Activated naive CD4-positive, alpha-beta T cell treated with anti-CD3 and anti-CD28 coated beads for 36 hours (primary cell): ENCODE measurements at regions not wholly inside any gene's neighbourhood (a gene's known extent, or its start where the extent isn't known, plus 50 kb on each side); places are given as distances from the start of the nearest gene placed in this dataset.

Experiments used
- CTCF ChIA-PET: fragments of 350-600 bp; sonication (Branson Sonifier 250); formaldehyde crosslinking; loops from one replicate; lab custom pipeline; 2021; ENCODE audit warnings: antibody characterized with exemption; lab: Charles Lee
- DNase-seq: peaks from one replicate; pipeline ENCODE4 v3.0.0-alpha.2; 2020
- H3K27ac Mint-ChIP-seq: one replicate; pipeline ENCODE4 v1.8.0; 2021; ENCODE audit warnings: mild to moderate bottlenecking, mixed read lengths
- H3K27me3 Mint-ChIP-seq: one replicate; pipeline ENCODE4 v1.8.0; 2021; ENCODE audit warnings: low read depth, mixed read lengths
- H3K36me3 Mint-ChIP-seq: one replicate; pipeline ENCODE4 v1.8.0; 2021; ENCODE audit warnings: low read depth, mixed read lengths
- H3K4me1 Mint-ChIP-seq: one replicate; pipeline ENCODE4 v1.8.0; 2021; ENCODE audit warnings: low read depth, mixed read lengths
- H3K4me3 Mint-ChIP-seq: one replicate; pipeline ENCODE4 v1.8.0; 2021; ENCODE audit warnings: mild to moderate bottlenecking, moderate library complexity, mixed read lengths
- H3K9me3 Mint-ChIP-seq: one replicate; pipeline ENCODE4 v1.8.0; 2021; ENCODE audit warnings: mixed read lengths
- intact Hi-C: fragments of 100-400 bp; cut with micrococcal nuclease; formaldehyde crosslinking; loops from one replicate; pipeline ENCODE4 v1.15.1; 2023

GRCh38 chr3:8282541-8283165 lies 219.0 kb upstream of the LMCD1 start:
- H3K36me3 Mint-ChIP-seq: no peaks in the 10 kb centered on the region
- intact Hi-C loops: no loop called here
- CTCF ChIA-PET: interaction anchor here (1.7 kb wide), 1 partner anchor 43 kb away, joined by 4 read pairs; no protein-coding TSS in a partner anchor
- no peak overlapping the region for H3K27ac Mint-ChIP-seq
- no peak for DNase-seq
- H3K4me1 Mint-ChIP-seq: no peaks in the 10 kb centered on the region
- H3K4me3 Mint-ChIP-seq: no peak overlapping the region
- no peaks in the 10 kb centered on the region for H3K9me3 Mint-ChIP-seq
- H3K27me3 Mint-ChIP-seq: peaks cover 2% of the 10 kb centered on the region

- CTCF ChIA-PET: interaction anchor here (1.7 kb wide), 1 partner anchor 43 kb away, joined by 4 read pairs; no protein-coding TSS in a partner anchor
- DNase-seq: no peak
- H3K4me1 Mint-ChIP-seq: no peaks in the 10 kb centered on the region
- no peaks in the 10 kb centered on the region for H3K36me3 Mint-ChIP-seq
- no peaks in the 10 kb centered on the region for H3K27me3 Mint-ChIP-seq
- H3K4me3 Mint-ChIP-seq: no peak overlapping the region
- H3K27ac Mint-ChIP-seq: no peak overlapping the region
- no peaks in the 10 kb centered on the region for H3K9me3 Mint-ChIP-seq
- intact Hi-C loops: no loop called here
These were observed 218.4 kb upstream of the LMCD1 start for GRCh38 chr3:8283193-8283592.

- Mint-ChIP-seq H3K4me3 (no peak overlapping the region), H3K9me3 (no peaks in the 10 kb centered on the region), H3K36me3 (no peaks in the 10 kb centered on the region), H3K27ac (no peak overlapping the region), H3K27me3 (no peaks in the 10 kb centered on the region), H3K4me1 (no peaks in the 10 kb centered on the region)
- CTCF ChIA-PET: no interaction called here
- DNase-seq: no peak
- intact Hi-C loops: no loop called here
These were observed 215.5 kb upstream of the LMCD1 start for GRCh38 chr3:8286086-8286485.

GRCh38 chr3:8286749-8287148 lies 214.9 kb upstream of the LMCD1 start:
- H3K27ac Mint-ChIP-seq: no peak overlapping the region
- CTCF ChIA-PET: no interaction called here
- no peaks in the 10 kb centered on the region for H3K4me1 Mint-ChIP-seq
- H3K4me3 Mint-ChIP-seq: no peak overlapping the region
- no peaks in the 10 kb centered on the region for H3K27me3 Mint-ChIP-seq
- no peaks in the 10 kb centered on the region for H3K9me3 Mint-ChIP-seq
- DNase-seq: no peak
- H3K36me3 Mint-ChIP-seq: no peaks in the 10 kb centered on the region
- intact Hi-C loops: no loop called here

GRCh38 chr3:8290611-8291010 lies 211.0 kb upstream of the LMCD1 start:
- H3K9me3 Mint-ChIP-seq: no peaks in the 10 kb centered on the region
- no peaks in the 10 kb centered on the region for H3K36me3 Mint-ChIP-seq
- intact Hi-C loops: no loop called here
- H3K4me1 Mint-ChIP-seq: no peaks in the 10 kb centered on the region
- no peaks in the 10 kb centered on the region for H3K27me3 Mint-ChIP-seq
- H3K4me3 Mint-ChIP-seq: no peak overlapping the region
- no peak overlapping the region for H3K27ac Mint-ChIP-seq
- DNase-seq: no peak
- CTCF ChIA-PET: no interaction called here

GRCh38 chr3:8296461-8296860 lies 205.2 kb upstream of the LMCD1 start:
- no peaks in the 10 kb centered on the region for H3K27me3 Mint-ChIP-seq
- no peak overlapping the region for H3K4me3 Mint-ChIP-seq
- H3K4me1 Mint-ChIP-seq: peaks cover under 1% of the 10 kb centered on the region
- no peak for DNase-seq
- H3K27ac Mint-ChIP-seq: no peak overlapping the region
- CTCF ChIA-PET: no interaction called here
- H3K9me3 Mint-ChIP-seq: no peaks in the 10 kb centered on the region
- H3K36me3 Mint-ChIP-seq: no peaks in the 10 kb centered on the region
- intact Hi-C loops: no loop called here

- no peak overlapping the region for H3K27ac Mint-ChIP-seq
- H3K27me3 Mint-ChIP-seq: no peaks in the 10 kb centered on the region
- no peaks in the 10 kb centered on the region for H3K9me3 Mint-ChIP-seq
- DNase-seq: no peak
- CTCF ChIA-PET: interaction anchor here (0.6 to 1.1 kb wide), 3 partner anchors 41 to 187 kb away, joined by 3 read pairs; no protein-coding TSS in a partner anchor
- no peak overlapping the region for H3K4me3 Mint-ChIP-seq
- intact Hi-C loops: no loop called here
- H3K36me3 Mint-ChIP-seq: no peaks in the 10 kb centered on the region
- peaks cover 5% of the 10 kb centered on the region for H3K4me1 Mint-ChIP-seq
These were observed 203.3 kb upstream of the LMCD1 start for GRCh38 chr3:8298021-8298954.

- CTCF ChIA-PET: interaction anchor here (0.6 to 1.6 kb wide), 9 partner anchors 8 to 549 kb away, joined by 3 to 4 read pairs (median 3); no protein-coding TSS in a partner anchor
- intact Hi-C loops: loop anchor here (10.0 kb wide), 1 partner anchor 187 kb away; no protein-coding TSS in a partner anchor
These were observed 199.5 kb upstream of the LMCD1 start for GRCh38 chr3:8301977-8302735.

GRCh38 chr3:8303466-8303865 lies 198.2 kb upstream of the LMCD1 start:
- no peak overlapping the region for H3K4me3 Mint-ChIP-seq
- H3K4me1 Mint-ChIP-seq: peaks cover 5% of the 10 kb centered on the region
- no peaks in the 10 kb centered on the region for H3K36me3 Mint-ChIP-seq
- no peaks in the 10 kb centered on the region for H3K9me3 Mint-ChIP-seq
- no peak overlapping the region for H3K27ac Mint-ChIP-seq
- CTCF ChIA-PET: interaction anchor here (0.6 to 0.7 kb wide), 2 partner anchors 47 to 447 kb away, joined by 3 read pairs; no protein-coding TSS in a partner anchor
- intact Hi-C loops: loop anchor here (10.0 kb wide), 1 partner anchor 189 kb away; no protein-coding TSS in a partner anchor
- DNase-seq: no peak
- no peaks in the 10 kb centered on the region for H3K27me3 Mint-ChIP-seq

More at GRCh38 chr3:8301977-8302735, 199.5 kb upstream of the LMCD1 start:
- peak; percentile 10 for DNase-seq
- peaks cover 5% of the 10 kb centered on the region for H3K4me1 Mint-ChIP-seq
- no peak overlapping the region for H3K27ac Mint-ChIP-seq
- H3K4me3 Mint-ChIP-seq: no peak overlapping the region
- H3K27me3 Mint-ChIP-seq: no peaks in the 10 kb centered on the region
- H3K36me3 Mint-ChIP-seq: no peaks in the 10 kb centered on the region
- no peaks in the 10 kb centered on the region for H3K9me3 Mint-ChIP-seq

GRCh38 chr3:8305371-8305770 lies 196.3 kb upstream of the LMCD1 start:
- Mint-ChIP-seq H3K36me3 (no peaks in the 10 kb centered on the region), H3K27me3 (no peaks in the 10 kb centered on the region), H3K4me3 (no peak overlapping the region), H3K4me1 (peaks cover 5% of the 10 kb centered on the region), H3K9me3 (no peaks in the 10 kb centered on the region), H3K27ac (no peak overlapping the region)
- DNase-seq: no peak
- intact Hi-C loops: loop anchor here (10.0 kb wide), 1 partner anchor 191 kb away; no protein-coding TSS in a partner anchor
- CTCF ChIA-PET: no interaction called here

- peak; percentile 5 for DNase-seq
- no peaks in the 10 kb centered on the region for H3K27me3 Mint-ChIP-seq
- CTCF ChIA-PET: no interaction called here
- H3K36me3 Mint-ChIP-seq: no peaks in the 10 kb centered on the region
- no peaks in the 10 kb centered on the region for H3K4me1 Mint-ChIP-seq
- intact Hi-C loops: loop anchor here (10.0 kb wide), 1 partner anchor 193 kb away; no protein-coding TSS in a partner anchor
- H3K4me3 Mint-ChIP-seq: no peak overlapping the region
- H3K27ac Mint-ChIP-seq: no peak overlapping the region
- H3K9me3 Mint-ChIP-seq: no peaks in the 10 kb centered on the region
These were observed 194.0 kb upstream of the LMCD1 start for GRCh38 chr3:8307545-8308110.
